DOHH2 (cell line): ENCODE measurements at regions not wholly inside any gene's neighbourhood (a gene's known extent, or its start where the extent isn't known, plus 50 kb on each side); places are given as distances from the start of the nearest gene placed in this dataset.

Experiments
- H3F3A ChIP-seq: fragments of 200-600 bp; sonication (generic), shearing (Covaris generic); 2 replicates; pipeline ENCODE4 v1.6.0; 2016; ENCODE audit warnings: antibody characterized with exemption, mild to moderate bottlenecking; ENCODE audit not compliant: control insufficient read depth, insufficient read depth
- H3K27ac ChIP-seq: fragments of 200-600 bp; sonication (generic); 2 replicates; pipeline ENCODE4 v1.5.1; 2014; ENCODE audit warnings: low read depth, mild to moderate bottlenecking, low read length, moderate library complexity
- H3K27me3 ChIP-seq: fragments of 200-600 bp; sonication (generic); 2 replicates; pipeline ENCODE4 v1.6.1; 2014; ENCODE audit warnings: mild to moderate bottlenecking, low read length, mixed read lengths; ENCODE audit not compliant: control insufficient read depth
- H3K36me3 ChIP-seq: fragments of 200-600 bp; sonication (generic); 2 replicates; pipeline ENCODE4 v1.6.1; 2014; ENCODE audit warnings: mild to moderate bottlenecking, low read length, moderate library complexity, mixed read lengths; ENCODE audit not compliant: control insufficient read depth
- H3K4me1 ChIP-seq: fragments of 200-600 bp; sonication (generic); 2 replicates; pipeline ENCODE4 v1.6.1; 2014; ENCODE audit warnings: mild to moderate bottlenecking, low read length, mixed read lengths; ENCODE audit not compliant: control insufficient read depth
- H3K4me2 ChIP-seq: fragments of 200-600 bp; sonication (generic); 2 replicates; pipeline ENCODE4 v1.6.0; 2014; ENCODE audit warnings: mild to moderate bottlenecking, low read length, moderate library complexity
- H3K4me3 ChIP-seq: fragments of 200-600 bp; sonication (generic); 2 replicates; pipeline ENCODE4 v1.5.1; 2014; ENCODE audit warnings: mild to moderate bottlenecking, low read length, mixed read lengths
- H3K79me2 ChIP-seq: fragments of 200-600 bp; sonication (generic); 2 replicates; pipeline ENCODE4 v1.6.1; 2014; ENCODE audit warnings: mild to moderate bottlenecking, low read length, mixed read lengths; ENCODE audit not compliant: control insufficient read depth
- H3K9me2 ChIP-seq: fragments of 200-600 bp; sonication (generic); replicated peaks from 2 replicates; pipeline ENCODE4 v1.6.1; 2014; ENCODE audit warnings: mild to moderate bottlenecking, low read length, mixed read lengths; ENCODE audit not compliant: control insufficient read depth
- H3K9me3 ChIP-seq: fragments of 200-600 bp; sonication (generic); 2 replicates; pipeline ENCODE4 v1.6.1; 2014; ENCODE audit warnings: antibody characterized with exemption, low read length, mixed read lengths; ENCODE audit not compliant: control insufficient read depth, insufficient read depth
- H4K20me1 ChIP-seq: fragments of 200-600 bp; sonication (generic); 2 replicates; pipeline ENCODE4 v1.6.0; 2014; ENCODE audit warnings: low read depth, mild to moderate bottlenecking, antibody characterized with exemption, low read length, moderate library complexity; ENCODE audit not compliant: control insufficient read depth, insufficient read depth
- CTCF ChIP-seq: fragments of 200-600 bp; sonication (generic); IDR thresholded peaks from one replicate; pipeline ENCODE4 v1.5.1; 2014; ENCODE audit warnings: antibody characterized with exemption, mild to moderate bottlenecking, low read depth, low read length; ENCODE audit not compliant: poor library complexity, severe bottlenecking
- EZH2phosphoT487 ChIP-seq: fragments of 200-600 bp; sonication (generic); IDR thresholded peaks from 2 replicates; pipeline ENCODE4 v1.6.1; 2017; ENCODE audit warnings: borderline replicate concordance, mild to moderate bottlenecking, antibody characterized with exemption, low read length, moderate library complexity, mixed read lengths

- Histone ChIP-seq H3K4me2 (no peak overlapping the region), H3K9me2 (no peaks in the 10 kb centered on the region), H3K9me3 (no peaks in the 10 kb centered on the region), H3K4me1 (no peaks in the 10 kb centered on the region), H3K27ac (no peak overlapping the region), H3F3A (no peaks in the 10 kb centered on the region), H4K20me1 (no peaks in the 10 kb centered on the region), H3K4me3 (no peak overlapping the region), H3K27me3 (no peaks in the 10 kb centered on the region), H3K79me2 (no peaks in the 10 kb centered on the region), H3K36me3 (no peaks in the 10 kb centered on the region)
- TF ChIP-seq EZH2phosphoT487 = no peak
- TF ChIP-seq CTCF = no peak
Measured at GRCh38 chr1:239322369-239322768, 64.0 kb upstream of the CHRM3 start.

- H3K27ac ChIP-seq = no peak overlapping the region
Measured at GRCh38 chr1:239321877-239322276, 64.5 kb upstream of the CHRM3 start.

GRCh38 chr1:239317948-239318347 is 68.4 kb upstream of the CHRM3 start:
- no peak overlapping the region for H3K4me3 ChIP-seq
- no peaks in the 10 kb centered on the region for H3K9me3 ChIP-seq
- no peak overlapping the region for H3K27ac ChIP-seq
- TF ChIP-seq EZH2phosphoT487 = no peak
- TF ChIP-seq CTCF = no peak
- H3K36me3 ChIP-seq = no peaks in the 10 kb centered on the region
- no peaks in the 10 kb centered on the region for H4K20me1 ChIP-seq
- no peak overlapping the region for H3K4me2 ChIP-seq
- no peaks in the 10 kb centered on the region for H3K27me3 ChIP-seq
- no peaks in the 10 kb centered on the region for H3K4me1 ChIP-seq
- no peaks in the 10 kb centered on the region for H3K79me2 ChIP-seq
- no peaks in the 10 kb centered on the region for H3K9me2 ChIP-seq
- no peaks in the 10 kb centered on the region for H3F3A ChIP-seq

More at GRCh38 chr1:239321877-239322276, 64.5 kb upstream of the CHRM3 start:
- H3K79me2 ChIP-seq = no peaks in the 10 kb centered on the region
- H3K9me2 ChIP-seq = no peaks in the 10 kb centered on the region
- no peaks in the 10 kb centered on the region for H4K20me1 ChIP-seq
- H3K27me3 ChIP-seq = no peaks in the 10 kb centered on the region
- H3K36me3 ChIP-seq = no peaks in the 10 kb centered on the region
- H3K4me1 ChIP-seq = no peaks in the 10 kb centered on the region
- no peak overlapping the region for H3K4me3 ChIP-seq
- no peaks in the 10 kb centered on the region for H3K9me3 ChIP-seq
- no peak for TF ChIP-seq EZH2phosphoT487
- no peak for TF ChIP-seq CTCF
- no peaks in the 10 kb centered on the region for H3F3A ChIP-seq
- no peak overlapping the region for H3K4me2 ChIP-seq

GRCh38 chr1:239315631-239316217 is 70.6 kb upstream of the CHRM3 start:
- H4K20me1 ChIP-seq = no peaks in the 10 kb centered on the region
- H3K36me3 ChIP-seq = no peaks in the 10 kb centered on the region
- no peaks in the 10 kb centered on the region for H3K79me2 ChIP-seq
- H3K4me2 ChIP-seq = no peak overlapping the region
- H3K27ac ChIP-seq = no peak overlapping the region
- H3K9me3 ChIP-seq = no peaks in the 10 kb centered on the region
- no peaks in the 10 kb centered on the region for H3K4me1 ChIP-seq
- H3K4me3 ChIP-seq = no peak overlapping the region
- H3F3A ChIP-seq = no peaks in the 10 kb centered on the region
- no peak for TF ChIP-seq EZH2phosphoT487
- TF ChIP-seq CTCF = no peak
- no peaks in the 10 kb centered on the region for H3K9me2 ChIP-seq
- no peaks in the 10 kb centered on the region for H3K27me3 ChIP-seq
